DOHH2 (cell line): ENCODE measurements at regions not wholly inside any gene's neighbourhood (a gene's known extent, or its start where the extent isn't known, plus 50 kb on each side); places are given as distances from the start of the nearest gene placed in this dataset.

Experiments used
- EZH2phosphoT487 ChIP-seq: fragments of 200-600 bp; sonication (generic); IDR thresholded peaks from 2 replicates; pipeline ENCODE4 v1.6.1; 2017; ENCODE audit warnings: borderline replicate concordance, mild to moderate bottlenecking, antibody characterized with exemption, low read length, moderate library complexity, mixed read lengths
- TF ChIP-seq, protein P1 (sequence below): fragments of 200-600 bp; sonication (generic); IDR thresholded peaks from one replicate; pipeline ENCODE4 v1.5.1; 2014; ENCODE audit warnings: antibody characterized with exemption, mild to moderate bottlenecking, low read depth, low read length; ENCODE audit not compliant: poor library complexity, severe bottlenecking

- TF ChIP-seq, protein P1, sequence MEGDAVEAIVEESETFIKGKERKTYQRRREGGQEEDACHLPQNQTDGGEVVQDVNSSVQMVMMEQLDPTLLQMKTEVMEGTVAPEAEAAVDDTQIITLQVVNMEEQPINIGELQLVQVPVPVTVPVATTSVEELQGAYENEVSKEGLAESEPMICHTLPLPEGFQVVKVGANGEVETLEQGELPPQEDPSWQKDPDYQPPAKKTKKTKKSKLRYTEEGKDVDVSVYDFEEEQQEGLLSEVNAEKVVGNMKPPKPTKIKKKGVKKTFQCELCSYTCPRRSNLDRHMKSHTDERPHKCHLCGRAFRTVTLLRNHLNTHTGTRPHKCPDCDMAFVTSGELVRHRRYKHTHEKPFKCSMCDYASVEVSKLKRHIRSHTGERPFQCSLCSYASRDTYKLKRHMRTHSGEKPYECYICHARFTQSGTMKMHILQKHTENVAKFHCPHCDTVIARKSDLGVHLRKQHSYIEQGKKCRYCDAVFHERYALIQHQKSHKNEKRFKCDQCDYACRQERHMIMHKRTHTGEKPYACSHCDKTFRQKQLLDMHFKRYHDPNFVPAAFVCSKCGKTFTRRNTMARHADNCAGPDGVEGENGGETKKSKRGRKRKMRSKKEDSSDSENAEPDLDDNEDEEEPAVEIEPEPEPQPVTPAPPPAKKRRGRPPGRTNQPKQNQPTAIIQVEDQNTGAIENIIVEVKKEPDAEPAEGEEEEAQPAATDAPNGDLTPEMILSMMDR, result no peak
- no peak for TF ChIP-seq EZH2phosphoT487
Measured at GRCh38 chr1:163436140-163436812, 114.5 kb downstream of the NUF2 start.
